Activated naive CD4-positive, alpha-beta T cell treated with Interleukin-2 at 50 U/mL for 16 hours (primary cell): ENCODE measurements at regions not wholly inside any gene's neighbourhood (a gene's known extent, or its start where the extent isn't known, plus 50 kb on each side); places are given as distances from the start of the nearest gene placed in this dataset.

Experiments used
- DNase-seq: peaks from one replicate; pipeline ENCODE4 v3.0.0-alpha.2; 2020

DNA sequence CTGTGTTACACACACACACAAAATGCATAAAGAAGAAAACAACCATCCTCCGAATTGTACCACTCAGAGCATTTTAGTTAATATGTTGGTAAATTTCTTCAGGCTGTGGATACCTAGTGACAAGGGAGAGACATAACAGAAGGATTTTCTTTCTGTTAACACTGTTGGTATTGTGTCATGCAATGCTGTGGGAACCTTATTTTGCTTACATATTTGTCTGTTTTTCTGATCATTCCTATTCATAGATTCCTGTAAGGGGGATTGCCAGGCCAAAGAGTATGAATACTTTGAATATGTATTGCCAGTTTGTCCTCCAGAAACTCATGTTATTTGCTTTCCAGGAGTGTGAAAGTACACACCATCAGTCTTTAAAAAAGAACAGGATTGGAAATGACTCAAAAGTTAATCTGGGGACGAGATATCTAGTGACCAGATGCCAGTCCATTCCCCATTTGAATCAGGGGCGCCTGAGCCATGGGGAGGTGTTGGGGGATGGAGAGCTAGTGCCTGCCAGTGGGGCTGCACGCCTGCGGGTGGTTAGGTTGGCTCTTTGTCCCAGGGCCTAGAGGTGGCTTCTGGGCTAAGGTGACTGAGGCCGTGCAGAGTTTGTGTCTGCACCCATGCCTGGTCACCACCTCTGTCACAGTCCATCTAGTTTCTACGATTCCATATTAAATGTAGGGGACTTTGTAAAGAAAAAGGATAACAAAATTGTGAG lies 142.0 kb downstream of the PTPN20 start:
- DNase-seq: no peak

DNA sequence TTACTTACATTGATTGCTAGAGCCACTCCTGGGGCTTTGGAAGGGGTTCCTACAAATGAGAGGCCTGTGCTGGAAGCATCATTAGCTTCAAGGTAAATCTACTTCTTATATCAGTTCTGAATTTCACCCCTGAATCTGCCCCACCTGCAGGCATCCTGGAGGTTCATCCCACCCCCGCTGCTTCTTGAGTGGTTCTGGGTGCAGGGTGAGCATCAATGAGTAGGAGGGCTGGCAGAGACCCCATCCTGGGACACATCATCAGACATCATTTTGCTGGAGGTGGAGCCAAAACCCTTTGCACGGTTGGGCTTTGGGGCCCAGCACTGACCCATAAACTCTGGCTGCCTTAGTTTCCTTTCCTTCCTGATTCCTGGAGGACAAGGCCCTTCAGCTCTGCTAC lies 143.7 kb downstream of the PTPN20 start:
- no peak for DNase-seq

DNA sequence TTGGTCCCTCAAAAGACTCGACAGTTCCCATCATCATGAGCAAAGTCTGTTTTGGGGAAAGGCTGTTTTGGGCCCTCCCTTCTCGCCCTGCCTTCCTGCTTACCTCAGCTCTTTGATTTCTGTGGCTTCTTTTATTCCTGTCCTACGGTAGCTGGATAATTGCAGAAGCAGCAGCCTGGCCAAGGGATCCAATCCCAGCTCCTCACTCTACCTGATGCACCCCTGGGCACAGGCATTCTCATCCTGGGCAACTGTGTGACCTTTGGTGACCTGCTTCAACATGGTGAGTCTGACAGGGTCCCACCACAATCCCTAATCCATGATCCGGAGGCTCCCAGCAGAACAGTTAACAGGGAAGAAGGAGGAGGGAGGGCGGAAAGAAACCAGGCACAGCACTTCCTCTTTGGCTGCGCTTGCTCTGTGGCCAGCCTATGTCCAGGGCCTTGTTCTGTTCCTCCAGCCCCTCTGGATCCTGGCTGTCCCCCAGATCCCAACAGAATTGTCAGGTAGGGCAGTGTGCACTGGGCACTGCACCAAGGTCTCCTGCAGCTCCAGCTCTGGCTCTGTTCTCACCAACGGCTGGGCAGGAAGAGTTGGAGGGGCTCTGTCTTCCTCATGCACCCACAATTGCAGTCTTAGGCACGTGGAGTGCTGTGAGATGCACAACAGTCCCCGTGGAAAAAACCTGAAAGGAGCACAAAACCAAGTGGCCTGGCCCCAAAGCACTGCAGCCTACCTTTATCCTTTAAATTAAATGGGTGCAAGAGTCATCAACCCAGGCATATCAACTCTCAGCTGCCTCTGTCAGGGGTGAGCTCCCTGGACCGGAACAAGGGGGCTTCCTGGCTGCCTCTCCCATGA lies 144.4 kb downstream of the PTPN20 start:
- no peak for DNase-seq

- DNase-seq: no peak
These were observed 145.0 kb downstream of the PTPN20 start for GRCh38 chr10:47056247-47056510.

- no peak for DNase-seq
These were observed 146.2 kb downstream of the PTPN20 start for GRCh38 chr10:47057471-47057870.

- no peak for DNase-seq
These were observed 146.9 kb downstream of the PTPN20 start for GRCh38 chr10:47058032-47058702.

DNA sequence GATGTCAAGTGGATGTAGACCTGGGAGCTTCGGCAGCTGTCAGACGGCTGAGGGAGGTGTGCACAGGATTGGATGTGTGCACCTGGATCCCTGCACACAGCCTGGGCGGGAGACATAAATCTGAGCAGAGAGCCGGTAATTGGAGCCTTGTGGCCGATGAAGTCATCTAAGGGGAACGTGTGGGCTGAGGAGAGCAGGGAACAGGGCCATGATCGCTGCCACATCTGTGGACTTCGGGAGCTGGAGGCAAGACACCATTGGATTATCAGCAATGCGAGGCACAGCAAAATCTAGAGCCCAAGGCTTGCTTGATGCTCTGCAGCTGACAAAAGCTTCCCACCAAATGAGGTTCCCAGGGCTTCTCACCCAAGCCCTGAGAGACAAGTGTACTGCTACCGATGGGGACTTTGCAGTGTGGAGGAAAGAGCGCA lies 147.7 kb downstream of the PTPN20 start:
- DNase-seq: no peak

- DNase-seq: no peak
These were observed 148.5 kb downstream of the PTPN20 start for GRCh38 chr10:47059606-47060311.

- no peak for DNase-seq
These were observed 149.1 kb downstream of the PTPN20 start for GRCh38 chr10:47060356-47060755.

DNA sequence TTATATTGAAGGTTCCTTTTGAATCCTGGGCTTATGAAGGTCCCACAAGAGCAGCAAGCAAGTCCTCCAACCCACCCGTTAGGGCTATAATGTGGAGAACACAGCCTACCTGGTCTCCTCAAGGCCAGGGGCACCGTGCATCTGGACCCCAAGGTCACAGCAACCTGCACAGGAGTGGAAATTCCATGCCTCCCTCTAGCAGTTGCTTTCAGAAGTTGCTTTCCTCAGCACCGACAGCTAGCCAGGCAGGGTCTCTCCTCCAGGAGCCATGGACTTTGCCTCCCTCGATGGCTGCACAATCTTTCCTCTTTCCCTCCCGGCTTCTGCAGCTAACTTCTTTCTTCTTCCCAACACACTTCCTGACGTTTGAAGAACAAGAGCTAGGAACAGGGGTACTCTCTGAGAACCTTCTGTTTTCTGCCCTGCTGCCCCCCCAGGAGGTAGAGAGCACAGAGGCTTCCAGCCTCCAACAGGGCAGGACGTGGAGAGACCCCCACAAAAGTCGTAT lies 149.8 kb downstream of the PTPN20 start:
- DNase-seq: no peak

GRCh38 chr10:47061776-47062175 lies 150.5 kb downstream of the PTPN20 start:
- DNase-seq: no peak

GRCh38 chr10:47062441-47063200 lies 151.4 kb downstream of the PTPN20 start:
- no peak for DNase-seq

GRCh38 chr10:47063858-47064257 lies 152.6 kb downstream of the PTPN20 start:
- no peak for DNase-seq

DNA sequence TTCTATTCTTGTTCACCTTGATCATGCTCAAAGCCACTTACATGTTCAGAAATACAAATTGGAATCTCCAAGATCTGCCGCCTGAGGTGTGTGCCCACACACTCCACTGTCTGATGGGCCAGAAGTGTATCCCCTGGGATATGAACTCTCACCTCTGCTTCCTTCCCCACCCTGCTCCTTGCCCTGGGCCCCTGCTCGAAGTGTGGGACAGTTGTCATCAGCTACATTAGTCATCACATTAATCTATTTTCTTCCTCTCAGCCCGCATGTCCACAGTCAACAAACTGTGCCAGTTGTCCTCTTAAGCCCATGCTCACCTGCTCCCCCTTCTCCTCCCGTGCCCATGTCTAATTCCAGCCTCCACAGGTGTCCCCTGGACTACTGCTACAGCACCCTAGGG lies 154.7 kb downstream of the PTPN20 start:
- DNase-seq: no peak

- no peak for DNase-seq
These were observed 157.0 kb downstream of the PTPN20 start for GRCh38 chr10:47067949-47068940.

- no peak for DNase-seq
These were observed 159.3 kb downstream of the PTPN20 start for GRCh38 chr10:47070541-47070940.

GRCh38 chr10:47071891-47072290 lies 160.7 kb downstream of the PTPN20 start:
- no peak for DNase-seq

GRCh38 chr10:47073967-47074366 lies 162.7 kb downstream of the PTPN20 start:
- DNase-seq: no peak

GRCh38 chr10:47076949-47077361 lies 165.7 kb downstream of the PTPN20 start:
- DNase-seq: no peak

DNA sequence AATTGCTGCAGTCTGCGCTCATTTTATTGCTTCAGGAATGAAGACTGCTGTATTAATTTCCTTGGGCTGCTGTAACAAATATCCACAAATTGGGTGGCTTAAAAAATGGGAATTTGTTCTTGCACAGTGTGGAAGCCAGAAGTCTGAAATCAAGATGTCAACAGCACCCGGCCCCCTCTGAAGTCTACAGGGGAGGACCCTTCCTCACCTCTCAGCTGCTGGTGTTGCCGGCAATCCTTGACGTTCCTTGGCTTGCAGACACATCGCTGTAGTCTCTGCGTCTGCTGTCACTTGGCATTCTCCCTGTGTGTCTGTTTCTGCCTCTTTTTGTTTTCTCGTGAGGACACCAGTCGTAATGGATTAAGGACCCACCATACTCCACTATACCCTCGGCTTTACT lies 166.2 kb downstream of the PTPN20 start:
- no peak for DNase-seq

- no peak for DNase-seq
These were observed 166.7 kb downstream of the PTPN20 start for GRCh38 chr10:47077941-47078340.
